Stimulated activated CD8-positive, alpha-beta memory T cell treated with anti-CD3 and anti-CD28 coated beads, Interleukin-7, amount 100 ng/mL, for 48 hours (primary cell): ENCODE measurements at regions not wholly inside any gene's neighbourhood (a gene's known extent, or its start where the extent isn't known, plus 50 kb on each side); places are given as distances from the start of the nearest gene placed in this dataset.
"Not testable (repeated sequence)": the region's sequence is repeated elsewhere in the genome, so short reads cannot be mapped to it uniquely, and the experiment has no call there.

ENCODE experiments used
- DNase-seq, 2 donors: peaks; one replicate each; pipeline ENCODE4 v3.0.0-alpha.2; 2020; ENCODE audit warnings: low read depth in 1 of 2; ENCODE audit errors: extremely low read depth in 1 of 2

DNA sequence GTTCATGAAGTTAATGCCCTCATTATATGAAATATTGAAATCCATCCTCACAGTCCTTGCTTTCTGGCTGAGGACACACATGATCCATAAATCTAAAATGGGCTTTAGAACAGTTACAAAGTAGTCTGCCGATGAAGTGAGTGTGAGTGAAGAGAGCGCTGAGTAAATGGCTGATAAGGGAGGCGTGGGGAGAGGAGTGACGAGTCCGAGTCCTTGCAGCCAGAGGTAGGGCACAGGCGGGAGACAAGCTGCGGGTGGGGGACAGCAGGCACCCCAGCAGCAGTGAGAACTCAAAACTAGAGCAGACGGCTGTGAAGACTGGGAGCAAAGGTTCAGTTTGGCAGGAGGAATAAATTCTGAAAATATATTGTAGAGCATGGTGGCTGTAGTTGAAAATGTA lies 140.1 kb upstream of the ATP2B1 start:
- no peak for DNase-seq

DNA sequence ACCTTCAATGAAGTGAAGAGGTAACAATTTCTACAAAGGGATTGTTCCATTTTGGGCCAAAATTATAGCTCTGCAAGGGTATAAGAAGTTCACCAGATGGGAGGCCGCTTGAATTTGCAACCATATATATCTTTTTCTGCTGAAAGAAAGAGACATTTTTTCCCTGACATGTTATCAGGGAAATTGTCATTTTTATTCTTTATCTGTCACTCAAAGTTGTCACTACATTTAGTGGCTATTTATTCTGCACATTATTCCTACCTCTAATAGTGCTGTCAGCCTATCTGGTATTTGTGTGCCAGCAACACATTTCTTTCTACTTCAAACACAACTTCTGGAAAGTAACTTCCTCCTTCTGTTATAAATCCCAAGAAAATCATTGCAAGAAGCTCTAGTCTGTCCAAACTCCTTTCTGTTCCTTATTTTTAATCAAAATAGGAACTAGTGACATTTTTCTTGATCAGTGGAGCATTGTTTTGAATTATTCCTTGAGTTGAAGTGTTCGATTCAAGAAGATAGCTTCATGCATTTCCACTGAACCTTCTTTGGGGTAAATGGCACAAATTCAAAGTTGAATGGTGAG lies 137.9 kb upstream of the ATP2B1 start:
- no peak for DNase-seq

DNA sequence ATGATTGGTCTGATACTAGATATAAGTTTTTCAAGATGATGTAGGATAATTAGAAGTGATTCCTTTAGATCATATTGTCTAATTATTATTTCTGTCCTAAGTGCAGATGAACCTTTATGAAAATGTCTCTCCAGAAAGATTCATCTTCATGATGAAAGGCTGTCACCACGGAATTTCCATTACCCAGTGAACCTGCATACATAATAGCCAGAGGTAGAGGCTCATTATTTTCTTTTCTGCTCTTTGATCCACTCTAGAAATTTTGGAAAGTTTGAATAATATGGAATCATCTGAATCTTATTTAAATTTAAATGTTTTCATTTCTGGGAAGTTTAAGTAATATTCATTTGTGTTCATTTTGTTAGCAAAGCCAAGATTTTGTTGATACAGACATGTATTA lies 137.1 kb upstream of the ATP2B1 start:
- DNase-seq = no peak

DNA sequence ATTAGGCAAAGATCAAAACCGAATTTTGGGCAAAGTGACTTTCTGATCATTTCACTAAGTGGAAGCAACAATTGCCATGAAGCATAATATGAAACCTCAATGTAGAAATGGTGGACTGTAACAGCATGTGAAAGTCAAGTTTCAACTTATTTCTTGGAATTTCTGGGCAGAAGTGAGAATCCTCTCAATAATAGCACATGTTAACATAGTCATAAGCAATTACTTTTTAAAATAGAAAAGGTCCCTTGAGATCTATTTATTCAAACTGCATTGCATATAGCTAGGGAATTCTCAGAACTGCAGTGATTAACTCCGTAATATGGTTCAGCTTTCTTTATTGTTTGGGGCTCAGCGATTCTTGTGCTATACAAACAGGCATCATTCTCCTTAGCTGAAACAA lies 136.7 kb upstream of the ATP2B1 start:
- DNase-seq = no peak

DNA sequence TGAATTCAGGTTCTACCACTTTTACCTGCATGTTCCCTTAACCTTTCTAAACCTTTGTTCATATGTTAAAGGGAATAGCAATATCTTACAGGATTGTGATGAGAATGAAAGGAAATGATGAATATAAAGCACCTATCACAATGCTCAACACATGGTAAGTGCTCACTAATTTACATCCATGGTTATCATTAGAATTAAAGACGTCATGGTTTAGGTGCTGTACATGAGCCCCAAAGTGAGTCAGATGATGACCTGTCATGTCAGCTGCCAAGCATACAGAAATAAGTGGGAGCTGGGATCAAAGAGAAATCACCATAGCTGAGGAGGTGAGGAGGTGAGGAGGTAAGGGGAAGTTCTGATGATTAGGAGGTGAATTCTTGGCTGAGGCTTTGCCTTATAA lies 135.9 kb upstream of the ATP2B1 start:
- DNase-seq = no peak

DNA sequence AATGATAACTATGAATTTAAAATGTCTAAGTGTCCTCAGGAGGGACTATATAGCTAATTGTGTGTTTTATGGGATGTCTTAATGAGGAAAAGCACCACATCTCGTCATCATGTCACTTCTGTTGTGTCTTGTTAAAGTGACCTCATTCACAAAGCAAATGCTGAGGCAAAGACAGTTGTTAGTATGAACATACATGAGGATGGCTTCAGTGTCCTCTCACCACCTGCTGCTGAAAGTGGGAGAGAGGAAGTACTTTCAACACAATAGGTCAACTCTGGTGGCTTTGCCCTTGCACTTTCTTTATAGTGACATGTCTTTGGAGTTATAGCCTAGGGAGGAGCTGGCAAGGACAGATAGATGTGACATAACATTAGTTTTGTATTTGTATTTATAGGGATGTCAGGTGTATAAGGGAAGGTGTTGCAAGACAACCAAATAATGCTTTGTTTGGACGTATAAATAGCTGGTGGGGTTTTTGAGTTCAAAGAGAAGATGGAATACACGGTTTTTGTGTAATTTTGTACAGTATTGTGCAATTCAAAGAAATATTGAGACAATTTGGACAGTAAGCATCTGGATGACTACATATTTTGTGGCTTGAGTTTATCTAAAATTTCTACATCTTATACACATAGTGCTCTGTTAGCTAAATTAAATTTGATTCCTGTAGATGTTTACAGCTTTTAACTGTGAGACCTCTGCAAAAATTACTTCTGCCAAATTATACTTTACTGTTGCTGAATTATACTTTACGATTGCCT lies 131.7 kb upstream of the ATP2B1 start:
- no peak for DNase-seq

DNA sequence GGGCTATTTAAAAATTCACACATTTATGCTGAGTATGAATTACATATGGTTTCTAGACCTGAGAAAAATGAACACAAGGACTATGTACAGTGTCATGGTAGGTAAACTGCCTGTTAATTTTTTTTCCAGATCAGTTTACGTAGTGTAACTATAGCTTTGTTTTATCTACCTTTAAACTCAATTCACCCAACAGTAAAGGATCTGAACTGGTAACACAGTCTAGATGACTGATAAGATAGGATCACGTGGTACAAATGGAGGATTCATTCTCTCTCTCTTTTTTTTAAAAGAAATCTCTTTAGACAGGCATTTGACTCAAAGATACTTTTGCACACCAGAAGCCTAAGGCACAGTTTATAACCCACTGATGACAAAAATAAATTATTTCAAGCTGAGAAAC lies 130.8 kb upstream of the ATP2B1 start:
- DNase-seq = no peak

DNA sequence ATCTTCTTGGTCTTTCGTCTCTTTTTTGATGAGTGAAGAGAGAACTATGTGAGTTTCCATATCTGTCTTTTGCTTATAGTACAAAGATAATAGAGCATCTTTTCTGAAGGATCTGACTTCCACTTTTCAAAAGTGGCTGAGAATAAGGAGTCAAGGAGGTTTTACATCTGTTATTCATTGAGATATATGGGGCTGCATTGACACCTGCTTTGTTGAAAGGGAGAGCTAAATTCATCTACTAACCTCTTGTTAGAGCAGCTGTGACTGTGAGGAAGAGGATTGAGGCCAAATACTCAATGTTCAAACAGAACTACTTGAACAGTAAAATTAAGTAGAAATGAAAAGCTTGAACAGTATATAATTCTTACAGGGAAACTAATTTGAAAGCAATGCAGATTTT lies 130.2 kb upstream of the ATP2B1 start:
- DNase-seq = no peak

DNA sequence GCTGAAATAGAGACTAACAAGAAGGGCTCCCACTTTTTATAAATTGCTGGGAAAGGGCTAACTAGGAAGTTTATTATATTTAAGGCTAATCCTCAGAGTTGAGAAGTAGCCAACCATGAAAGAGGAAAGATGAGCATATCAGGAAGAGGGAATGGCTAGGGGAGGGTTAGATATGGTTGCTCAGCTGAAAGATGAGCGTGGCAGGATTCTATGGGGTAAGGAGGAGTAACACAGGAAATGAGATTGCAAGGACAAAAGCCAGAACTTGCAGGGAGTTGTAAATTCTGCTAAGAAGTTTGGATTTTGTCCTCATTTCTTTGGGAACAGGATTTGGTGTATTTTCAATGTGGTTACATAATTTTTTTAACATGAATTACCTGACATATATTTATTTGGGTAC lies 127.4 kb upstream of the ATP2B1 start:
- DNase-seq = no peak

DNA sequence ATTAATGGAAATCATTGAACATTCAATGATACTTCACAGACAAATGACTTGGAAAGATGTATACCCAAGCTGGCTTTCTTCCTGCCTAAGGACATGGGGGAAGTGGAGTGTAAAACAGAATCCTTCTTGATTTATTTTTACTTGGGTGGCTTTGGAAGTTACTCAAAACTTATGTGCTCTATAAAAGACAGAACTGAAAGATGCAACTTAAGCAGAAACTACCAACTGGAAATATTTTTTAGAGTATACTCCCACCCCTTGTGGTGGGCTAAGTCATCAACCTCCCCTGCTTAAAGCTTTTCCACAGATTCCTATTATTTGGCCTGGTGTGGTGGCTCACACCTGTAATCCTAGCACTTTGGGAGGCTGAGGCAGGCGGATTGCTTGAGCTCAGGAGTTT lies 126.0 kb upstream of the ATP2B1 start:
- no peak for DNase-seq

DNA sequence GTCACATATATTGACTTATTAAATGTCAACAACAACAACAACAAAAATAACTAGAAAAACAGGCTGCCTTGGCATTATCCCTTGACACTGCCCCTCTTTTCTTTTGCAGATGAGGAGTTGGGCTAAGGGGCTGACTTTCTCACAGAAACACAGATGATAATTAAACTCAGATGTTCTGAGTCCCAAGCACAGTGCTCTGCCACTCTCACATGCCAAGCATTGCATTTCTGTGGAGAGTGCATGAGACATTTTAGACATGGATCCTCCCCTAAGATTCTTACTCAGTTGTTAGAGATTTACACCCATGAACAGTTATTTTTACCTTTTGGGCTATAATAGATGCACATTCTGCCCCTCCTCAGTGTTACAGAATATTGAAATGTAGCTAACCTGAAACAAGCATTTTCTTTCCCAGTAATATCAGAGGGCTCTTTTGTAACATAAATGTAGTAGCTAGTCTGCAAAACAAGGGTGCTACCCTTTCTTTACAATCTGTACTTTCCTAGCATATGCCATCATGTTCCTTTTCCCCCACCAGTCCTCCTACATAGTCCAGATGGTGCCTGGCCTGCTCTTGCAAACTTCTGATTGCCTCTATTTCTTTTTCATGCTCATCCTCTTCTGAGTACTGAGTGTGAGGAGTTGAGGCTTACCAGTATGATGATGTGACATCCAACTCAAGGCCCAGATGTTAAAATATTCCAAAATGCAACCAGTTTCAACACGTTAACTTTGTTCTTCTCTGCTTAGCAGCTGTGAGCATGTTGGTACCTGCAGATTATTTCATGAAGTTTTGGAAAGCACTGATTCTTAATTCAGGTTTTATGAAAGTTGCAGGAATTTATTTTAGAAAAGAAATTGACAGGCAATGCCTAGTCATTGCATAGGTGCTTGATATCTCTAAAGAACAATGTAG lies 125.0 kb upstream of the ATP2B1 start:
- DNase-seq = no peak

DNA sequence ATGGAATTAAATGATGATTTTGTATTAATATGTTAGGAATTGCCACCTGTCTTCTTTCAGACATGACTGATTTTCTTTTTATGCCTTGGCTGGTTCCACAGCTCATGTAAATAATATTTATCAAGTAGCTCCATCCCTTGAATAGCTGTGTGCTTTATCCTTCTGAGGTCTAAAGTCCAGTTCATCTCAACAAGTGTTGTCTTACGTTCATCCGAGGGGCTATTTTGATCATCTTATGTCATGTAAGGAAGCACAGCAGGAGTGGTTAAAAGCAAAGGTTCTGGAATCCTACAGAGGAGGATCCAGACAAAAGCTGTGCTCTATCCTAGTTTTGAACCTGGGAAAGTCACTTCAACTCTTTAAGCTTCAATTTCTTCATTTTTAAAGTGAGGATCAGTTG lies 123.7 kb upstream of the ATP2B1 start:
- no peak for DNase-seq

DNA sequence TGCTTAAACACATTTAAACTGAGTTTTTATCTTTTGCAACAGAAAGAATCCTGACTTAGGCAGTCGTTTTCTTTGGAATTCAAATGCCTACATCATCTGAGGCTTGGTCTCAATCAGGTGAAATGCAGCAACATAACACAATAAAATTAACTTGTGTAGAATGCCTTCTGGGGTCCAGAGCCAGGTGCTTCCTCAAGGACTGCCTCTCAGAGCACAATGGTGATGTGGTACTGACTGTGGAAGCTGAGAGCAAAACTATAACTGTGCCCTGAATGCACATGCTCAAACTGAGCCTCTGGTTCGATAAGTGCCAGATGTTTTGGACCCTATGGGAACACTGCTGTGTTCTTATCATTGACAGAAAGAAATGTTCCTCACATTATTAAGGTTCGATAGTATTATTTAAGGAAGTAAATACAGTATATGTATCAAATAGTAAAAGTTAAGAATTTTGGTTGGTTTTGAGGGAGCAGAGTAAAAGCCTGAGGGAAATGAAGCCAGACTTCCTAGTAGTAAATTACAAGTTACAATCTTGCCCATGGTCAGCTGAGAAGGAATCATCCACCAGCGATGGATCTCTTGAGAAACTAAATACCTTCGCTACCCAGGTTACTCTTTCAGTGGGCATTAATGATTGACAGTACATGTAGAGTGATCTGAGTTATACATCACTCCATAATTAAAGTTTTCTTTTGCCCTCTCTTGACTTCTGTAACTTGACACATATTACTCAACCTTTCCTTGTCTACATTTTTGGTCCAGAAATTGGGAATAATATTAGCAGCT lies 122.9 kb upstream of the ATP2B1 start:
- DNase-seq = no peak

DNA sequence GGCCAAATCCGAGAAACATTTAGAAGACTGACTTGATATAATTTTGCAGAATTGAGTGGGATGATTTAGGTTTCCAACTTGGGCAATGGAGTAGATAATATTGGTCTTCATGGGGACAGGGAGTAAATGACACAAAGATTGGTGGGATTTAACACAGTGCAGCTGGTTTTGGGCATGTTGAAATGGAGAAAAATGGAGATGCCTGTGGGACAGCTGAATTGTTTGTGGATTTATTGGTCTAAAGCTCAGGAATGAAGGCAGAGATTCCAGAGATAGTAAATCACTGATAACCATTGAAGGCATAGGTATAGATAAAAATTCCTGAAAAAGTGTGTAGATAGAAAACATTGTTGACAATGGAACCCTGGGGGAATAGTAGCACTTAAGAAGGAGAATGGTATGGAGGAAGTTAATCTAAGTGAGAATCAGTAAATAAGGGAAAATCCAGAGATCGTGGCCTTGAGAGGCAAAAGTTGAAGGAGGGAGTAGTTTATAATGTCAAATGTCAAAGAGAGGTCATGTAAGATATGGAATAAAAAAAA lies 120.9 kb upstream of the ATP2B1 start:
- no peak for DNase-seq

DNA sequence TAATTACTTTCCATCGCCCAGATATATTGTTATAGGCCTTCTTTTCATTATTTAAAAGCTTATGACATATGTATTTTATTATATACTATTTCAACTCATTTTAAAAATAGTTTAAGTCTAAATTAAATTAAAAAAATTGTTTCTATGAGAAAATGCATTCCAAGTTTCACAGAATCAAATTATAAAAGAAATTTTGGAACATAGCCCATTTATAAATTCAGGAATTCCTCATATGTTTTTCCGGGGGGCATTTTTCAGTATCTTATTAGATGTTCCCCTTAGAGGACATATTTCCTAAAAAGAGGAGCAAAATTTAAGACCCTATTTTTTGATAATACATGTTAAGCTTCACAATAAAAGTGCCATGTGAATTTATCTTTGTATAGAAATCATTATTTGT lies 119.9 kb upstream of the ATP2B1 start:
- DNase-seq = no peak

DNA sequence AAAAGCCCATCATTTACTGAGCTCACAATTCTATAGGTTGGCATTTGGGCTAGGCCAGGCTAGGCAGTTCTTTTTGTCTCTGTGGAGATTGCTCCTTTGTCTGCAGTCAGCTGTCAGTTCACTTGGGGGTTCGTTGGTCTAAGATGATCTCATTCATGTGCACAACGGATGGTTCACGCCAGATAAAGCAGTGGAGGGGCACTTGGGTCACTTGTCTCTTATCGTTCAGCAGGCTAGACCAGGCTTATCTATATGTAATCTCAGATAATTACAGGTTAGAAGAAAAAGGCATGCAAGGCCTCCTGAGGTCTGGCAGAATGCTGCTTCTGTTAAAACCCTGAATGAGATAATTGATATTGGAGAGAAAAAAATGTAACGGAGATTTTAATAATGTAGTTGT lies 119.0 kb upstream of the ATP2B1 start:
- no peak for DNase-seq

DNA sequence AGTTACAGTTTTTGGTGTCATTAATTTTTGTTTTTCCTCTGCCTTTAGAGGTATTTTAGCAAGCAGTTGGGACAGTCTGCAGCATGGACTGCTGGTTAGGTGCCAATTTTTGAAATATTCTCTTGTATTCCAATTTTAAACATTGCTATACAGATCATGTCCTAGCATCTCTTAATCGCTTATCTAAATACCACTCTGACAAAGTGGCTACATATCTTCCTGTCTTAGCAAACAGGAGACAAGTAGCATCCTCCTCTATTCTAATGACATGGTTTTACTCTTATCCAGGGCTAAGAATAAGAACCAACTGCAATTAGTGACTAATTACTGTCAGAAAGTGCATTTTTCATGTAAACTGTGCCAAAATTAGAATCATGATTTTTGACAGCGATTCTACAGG lies 117.8 kb upstream of the ATP2B1 start:
- no peak for DNase-seq

DNA sequence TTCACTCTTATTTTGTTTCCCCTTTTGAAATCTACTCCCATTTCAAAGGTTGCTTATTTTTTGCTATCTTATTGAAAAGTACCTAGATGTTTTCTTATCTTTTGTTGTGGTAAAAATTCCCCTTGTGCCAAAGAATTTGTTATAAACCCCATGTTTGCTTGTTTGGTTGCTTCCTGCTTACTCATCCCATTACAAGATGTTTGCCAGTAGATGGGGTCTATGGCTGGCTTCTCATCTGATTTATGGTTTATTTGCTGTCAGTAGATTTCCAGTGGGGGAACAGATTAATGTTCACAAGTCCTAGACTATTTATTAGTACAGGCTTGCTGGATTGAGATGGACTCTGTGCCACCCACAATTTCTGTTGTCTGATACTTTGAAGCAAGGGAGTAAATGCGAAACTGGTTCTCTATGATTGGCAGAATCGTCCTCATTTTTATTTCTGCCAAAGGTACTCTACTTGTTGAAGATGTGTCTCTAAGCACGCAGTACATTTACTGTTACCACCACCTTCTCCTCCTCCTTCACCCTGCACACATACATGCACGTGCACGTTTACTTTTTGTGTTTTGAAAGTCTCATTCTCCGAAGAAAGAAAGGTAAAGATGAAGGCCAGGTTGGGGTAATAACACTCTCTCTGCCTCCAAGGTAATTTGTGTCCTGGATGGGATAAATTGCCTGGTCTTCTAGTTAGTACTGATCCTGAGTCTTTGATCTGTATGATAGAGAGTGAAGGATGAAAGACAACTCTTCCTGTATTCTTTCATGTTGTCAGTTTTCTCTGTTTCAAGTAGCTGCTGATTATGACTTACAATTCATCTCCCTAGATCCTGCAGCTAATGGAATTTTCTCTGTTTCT lies 117.2 kb upstream of the ATP2B1 start:
- no peak for DNase-seq

DNA sequence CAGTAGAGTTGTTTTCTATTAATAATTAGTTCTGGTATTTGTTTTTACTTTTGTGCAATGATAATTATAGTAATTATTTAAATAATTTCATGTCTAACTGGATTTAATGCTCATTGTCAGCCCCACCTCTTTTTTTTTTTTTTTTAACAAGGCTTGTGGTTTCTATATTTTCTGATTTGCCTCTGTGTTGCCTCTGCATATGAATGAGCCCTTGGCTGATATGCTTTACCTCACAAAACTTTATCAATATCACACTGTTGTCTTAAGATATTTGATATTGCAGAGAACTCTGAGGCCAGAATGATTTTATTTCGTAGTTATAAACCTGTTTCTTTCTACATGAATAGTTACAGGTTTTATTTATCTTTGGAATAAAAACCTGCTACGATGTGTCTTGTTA lies 116.2 kb upstream of the ATP2B1 start:
- DNase-seq = no peak

DNA sequence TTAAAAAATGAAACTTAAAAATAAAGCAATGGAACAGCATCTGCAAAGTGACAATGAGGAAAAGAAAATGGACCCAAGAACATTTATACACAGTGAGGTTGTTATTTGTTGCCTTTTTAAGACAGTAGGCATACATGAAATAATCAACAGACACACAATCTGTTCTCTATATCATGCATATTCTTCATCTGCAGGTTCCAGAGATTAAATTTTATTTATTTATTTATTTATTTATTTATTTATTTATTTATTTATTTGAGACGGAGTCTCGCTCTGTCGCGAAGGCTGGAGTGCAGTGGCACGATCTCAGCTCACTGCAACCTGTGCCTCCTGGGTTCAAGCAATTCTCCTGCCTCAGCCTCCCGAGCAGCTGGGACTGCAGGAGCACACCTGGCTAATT lies 114.4 kb upstream of the ATP2B1 start:
- not testable (repeated sequence) for DNase-seq
